GM19372 (cell line): ENCODE measurements at regions not wholly inside any gene's neighbourhood (a gene's known extent, or its start where the extent isn't known, plus 50 kb on each side); places are given as distances from the start of the nearest gene placed in this dataset.

Experiments used
- ATAC-seq: cut with Tn5 transposase; IDR thresholded peaks from one replicate; pipeline ENCODE4 v1.9.1; 2021; ENCODE audit warnings: mild to moderate bottlenecking, low read depth, moderate library complexity; ENCODE audit not compliant: unreplicated experiment

GRCh38 chr2:139218181-139218580 is 438.0 kb upstream of the NXPH2 start:
- ATAC-seq: no peak

- no peak for ATAC-seq
These were observed 437.5 kb upstream of the NXPH2 start for GRCh38 chr2:139217641-139218040.

- no peak for ATAC-seq
These were observed 436.2 kb upstream of the NXPH2 start for GRCh38 chr2:139216435-139216834.

- ATAC-seq: no peak
These were observed 434.6 kb upstream of the NXPH2 start for GRCh38 chr2:139214801-139215200.

- ATAC-seq: no peak
These were observed 429.4 kb upstream of the NXPH2 start for GRCh38 chr2:139209586-139209985.

- ATAC-seq: no peak
These were observed 421.3 kb upstream of the NXPH2 start for GRCh38 chr2:139201516-139201915.

- no peak for ATAC-seq
These were observed 416.6 kb upstream of the NXPH2 start for GRCh38 chr2:139196754-139197153.

GRCh38 chr2:139194546-139194945 is 414.4 kb upstream of the NXPH2 start:
- no peak for ATAC-seq

GRCh38 chr2:139177041-139177440 is 396.9 kb upstream of the NXPH2 start:
- ATAC-seq: no peak

GRCh38 chr2:139175510-139175909 is 395.3 kb upstream of the NXPH2 start:
- ATAC-seq: no peak

- ATAC-seq: no peak
These were observed 390.2 kb upstream of the NXPH2 start for GRCh38 chr2:139170406-139170805.

GRCh38 chr2:139165601-139166000 is 385.4 kb upstream of the NXPH2 start:
- no peak for ATAC-seq

GRCh38 chr2:139165041-139165440 is 384.9 kb upstream of the NXPH2 start:
- no peak for ATAC-seq

GRCh38 chr2:139162957-139163356 is 382.8 kb upstream of the NXPH2 start:
- no peak for ATAC-seq

GRCh38 chr2:139162456-139162855 is 382.3 kb upstream of the NXPH2 start:
- ATAC-seq: no peak

- ATAC-seq: no peak
These were observed 380.6 kb upstream of the NXPH2 start for GRCh38 chr2:139160836-139161235.

- no peak for ATAC-seq
These were observed 379.0 kb upstream of the NXPH2 start for GRCh38 chr2:139159177-139159576.

GRCh38 chr2:139156730-139157129 is 376.5 kb upstream of the NXPH2 start:
- ATAC-seq: no peak

- ATAC-seq: no peak
These were observed 375.8 kb upstream of the NXPH2 start for GRCh38 chr2:139155991-139156390.

GRCh38 chr2:139142252-139142880 is 362.2 kb upstream of the NXPH2 start:
- no peak for ATAC-seq

- ATAC-seq: no peak
These were observed 344.1 kb upstream of the NXPH2 start for GRCh38 chr2:139124271-139124670.

GRCh38 chr2:139123795-139124194 is 343.6 kb upstream of the NXPH2 start:
- no peak for ATAC-seq

GRCh38 chr2:139122711-139123158 is 342.5 kb upstream of the NXPH2 start:
- ATAC-seq: no peak
